HL-60 (cell line): ENCODE measurements at regions not wholly inside any gene's neighbourhood (a gene's known extent, or its start where the extent isn't known, plus 50 kb on each side); places are given as distances from the start of the nearest gene placed in this dataset.

Experiments
- DNase-seq, 2 experiments: peaks; one replicate each; pipeline ENCODE4 v3.0.0-alpha.2; 2010 to 2020; ENCODE audit warnings: low read depth in 1 of 2, low spot score in 1 of 2
- H3K27ac ChIP-seq: fragments of 250-450 bp; sonication (Bioruptor Pico); replicated peaks from 2 replicates; pipeline ENCODE4 v1.5.1; 2020; ENCODE audit warnings: mild to moderate bottlenecking, moderate library complexity
- H3K27me3 ChIP-seq: fragments of 250-450 bp; sonication (Bioruptor Pico); 2 replicates; pipeline ENCODE4 v1.5.1; 2021; ENCODE audit warnings: mild to moderate bottlenecking, moderate library complexity; ENCODE audit not compliant: insufficient read depth, poor library complexity, severe bottlenecking
- H3K4me3 ChIP-seq: replicated peaks from 2 replicates; pipeline ENCODE4 v1.5.1; 2011; ENCODE audit warnings: mild to moderate bottlenecking, control low read depth, low read length; ENCODE audit not compliant: insufficient read depth
- GABPA ChIP-seq: IDR thresholded peaks from 2 replicates; pipeline ENCODE4 v1.6.1; 2012; ENCODE audit warnings: low read depth
- POLR2AphosphoS5 ChIP-seq: IDR thresholded peaks from 2 replicates; pipeline ENCODE4 v1.6.1; 2012; ENCODE audit warnings: low read depth
- REST ChIP-seq: IDR thresholded peaks from 2 replicates; pipeline ENCODE4 v1.6.1; 2012; ENCODE audit warnings: low read depth; ENCODE audit not compliant: insufficient replicate concordance
- SPI1 ChIP-seq: IDR thresholded peaks from 2 replicates; pipeline ENCODE4 v1.6.1; 2012; ENCODE audit warnings: low read depth, mild to moderate bottlenecking, borderline replicate concordance
- TF ChIP-seq, protein P1 (sequence below): IDR thresholded peaks from one replicate; pipeline ENCODE4 v1.5.1; 2011; ENCODE audit warnings: low read length, control low read depth, inconsistent platforms; ENCODE audit not compliant: insufficient read depth

GRCh38 chr16:73883126-73883525 is 413.5 kb upstream of the PSMD7 start:
- H3K27me3 ChIP-seq, result peaks cover 3% of the 10 kb centered on the region
- TF ChIP-seq GABPA (no peak), SPI1 (no peak), REST (no peak), POLR2AphosphoS5 (no peak)
- TF ChIP-seq, protein P1, sequence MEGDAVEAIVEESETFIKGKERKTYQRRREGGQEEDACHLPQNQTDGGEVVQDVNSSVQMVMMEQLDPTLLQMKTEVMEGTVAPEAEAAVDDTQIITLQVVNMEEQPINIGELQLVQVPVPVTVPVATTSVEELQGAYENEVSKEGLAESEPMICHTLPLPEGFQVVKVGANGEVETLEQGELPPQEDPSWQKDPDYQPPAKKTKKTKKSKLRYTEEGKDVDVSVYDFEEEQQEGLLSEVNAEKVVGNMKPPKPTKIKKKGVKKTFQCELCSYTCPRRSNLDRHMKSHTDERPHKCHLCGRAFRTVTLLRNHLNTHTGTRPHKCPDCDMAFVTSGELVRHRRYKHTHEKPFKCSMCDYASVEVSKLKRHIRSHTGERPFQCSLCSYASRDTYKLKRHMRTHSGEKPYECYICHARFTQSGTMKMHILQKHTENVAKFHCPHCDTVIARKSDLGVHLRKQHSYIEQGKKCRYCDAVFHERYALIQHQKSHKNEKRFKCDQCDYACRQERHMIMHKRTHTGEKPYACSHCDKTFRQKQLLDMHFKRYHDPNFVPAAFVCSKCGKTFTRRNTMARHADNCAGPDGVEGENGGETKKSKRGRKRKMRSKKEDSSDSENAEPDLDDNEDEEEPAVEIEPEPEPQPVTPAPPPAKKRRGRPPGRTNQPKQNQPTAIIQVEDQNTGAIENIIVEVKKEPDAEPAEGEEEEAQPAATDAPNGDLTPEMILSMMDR, result no peak

GRCh38 chr16:73882651-73883050 is 414.0 kb upstream of the PSMD7 start:
- DNase-seq, result no peak
- Histone ChIP-seq H3K27ac (no peak overlapping the region), H3K4me3 (no peak overlapping the region), H3K27me3 (peaks cover 3% of the 10 kb centered on the region)
- TF ChIP-seq GABPA (no peak), SPI1 (no peak), REST (no peak), POLR2AphosphoS5 (no peak)
- TF ChIP-seq, protein P1, result no peak

More at GRCh38 chr16:73883126-73883525, 413.5 kb upstream of the PSMD7 start:
- no peak for DNase-seq
- no peak overlapping the region for H3K27ac ChIP-seq
- H3K4me3 ChIP-seq, result no peak overlapping the region

DNA sequence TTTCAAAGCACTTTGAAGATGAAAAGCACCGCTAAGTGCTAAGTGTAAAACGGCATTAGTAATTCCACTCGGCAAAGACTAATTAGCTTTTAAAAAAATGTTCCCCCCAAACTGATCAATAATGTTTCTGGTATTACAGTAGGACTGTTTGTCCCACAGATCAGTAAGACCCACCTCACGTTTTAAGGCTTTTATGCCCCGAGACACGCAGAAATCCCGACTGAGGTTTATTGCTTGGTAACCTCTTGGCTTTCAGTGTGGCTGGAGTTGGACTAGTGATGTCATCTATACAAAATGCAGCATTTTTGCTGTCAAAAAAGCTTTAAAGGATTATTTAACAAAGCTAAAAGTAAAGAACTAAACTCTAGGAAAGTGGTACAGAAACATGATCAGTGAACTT is 414.6 kb upstream of the PSMD7 start:
- H3K4me3 ChIP-seq, result no peak overlapping the region
- peaks cover 3% of the 10 kb centered on the region for H3K27me3 ChIP-seq
- TF ChIP-seq, protein P1, result no peak
- TF ChIP-seq POLR2AphosphoS5, result no peak
- TF ChIP-seq REST, result no peak
- no peak for TF ChIP-seq GABPA
- TF ChIP-seq SPI1, result no peak
- DNase-seq, result no peak
- no peak overlapping the region for H3K27ac ChIP-seq
